BLaER1 treated with 17β-estradiol and CSF1 and Interleukin-3, amounts not matched to agents 10 nM and 100 nM (cell line): ENCODE measurements at regions not wholly inside any gene's neighbourhood (a gene's known extent, or its start where the extent isn't known, plus 50 kb on each side); places are given as distances from the start of the nearest gene placed in this dataset.
A peak's percentile ranks its signal among the peaks of the same experiment; 100 is the strongest.

Experiments
- H3K27ac ChIP-seq, 11 experiments: shearing (Covaris generic); formaldehyde crosslinking; 2 replicates each; pipeline ENCODE4 v1.8.1; 2022
- H3K27me3 ChIP-seq, 11 experiments: shearing (Covaris generic); formaldehyde crosslinking; 2 replicates each; pipeline ENCODE4 v1.8.1; 2022
- H3K36me3 ChIP-seq, 11 experiments: shearing (Covaris generic); formaldehyde crosslinking; 2 replicates each; pipeline ENCODE4 v1.8.1; 2022
- H3K4me1 ChIP-seq, 10 experiments: shearing (Covaris generic); formaldehyde crosslinking; 2 replicates each; pipeline ENCODE4 v1.8.1; 2022
- H3K4me2 ChIP-seq, 11 experiments: shearing (Covaris generic); formaldehyde crosslinking; 2 replicates each; pipeline ENCODE4 v1.8.1; 2022
- H3K4me3 ChIP-seq, 10 experiments: shearing (Covaris generic); formaldehyde crosslinking; 2 replicates each; pipeline ENCODE4 v1.8.1; 2022
- H3K9ac ChIP-seq, 11 experiments: shearing (Covaris generic); formaldehyde crosslinking; 2 replicates each; pipeline ENCODE4 v1.8.1; 2022
- H3K9me3 ChIP-seq, 11 experiments: shearing (Covaris generic); formaldehyde crosslinking; replicated peaks in 1 of 11; 2 replicates each; pipeline ENCODE4 v1.8.1; 2022
- H4K20me1 ChIP-seq, 11 experiments: shearing (Covaris generic); formaldehyde crosslinking; 2 replicates each; pipeline ENCODE4 v1.8.1; 2022
- Cebpa-rat ChIP-seq, 11 experiments: shearing (Covaris generic); IDR thresholded peaks; 2 replicates each; pipeline ENCODE4 v1.8.1; 2022

DNA sequence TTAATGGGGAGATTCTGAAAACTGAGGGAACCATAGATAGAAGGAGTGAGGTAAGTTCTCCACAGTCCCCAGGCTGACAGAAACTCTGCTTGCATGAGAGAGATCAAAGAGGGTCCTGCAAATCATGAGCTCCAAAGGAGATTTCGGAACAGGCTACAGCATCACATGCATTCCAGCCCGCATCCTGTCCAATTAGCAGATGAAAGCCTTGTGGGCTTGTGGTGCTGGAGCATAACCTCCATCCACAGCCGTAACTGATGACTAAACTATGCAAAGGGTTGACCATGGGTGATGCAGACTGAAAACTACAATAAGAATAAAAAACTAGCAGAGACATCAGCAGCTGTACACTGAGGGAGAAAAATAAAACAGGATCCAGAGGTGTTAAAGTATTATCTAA is 654.5 kb downstream of the TLL1 start:
- Histone ChIP-seq H3K27ac (no peak overlapping the region), H3K36me3 (no peaks in the 10 kb centered on the region), H3K4me3 (no peak overlapping the region), H3K9ac (no peak overlapping the region), H3K9me3 (no peaks in the 10 kb centered on the region), H4K20me1 (no peaks in the 10 kb centered on the region), H3K27me3 (no peaks in the 10 kb centered on the region), H3K4me2 (no peak overlapping the region), H3K4me1 (no peaks in the 10 kb centered on the region)
- no peak for TF ChIP-seq Cebpa-rat (IDR thresholded peaks at IDR 0.05)

DNA sequence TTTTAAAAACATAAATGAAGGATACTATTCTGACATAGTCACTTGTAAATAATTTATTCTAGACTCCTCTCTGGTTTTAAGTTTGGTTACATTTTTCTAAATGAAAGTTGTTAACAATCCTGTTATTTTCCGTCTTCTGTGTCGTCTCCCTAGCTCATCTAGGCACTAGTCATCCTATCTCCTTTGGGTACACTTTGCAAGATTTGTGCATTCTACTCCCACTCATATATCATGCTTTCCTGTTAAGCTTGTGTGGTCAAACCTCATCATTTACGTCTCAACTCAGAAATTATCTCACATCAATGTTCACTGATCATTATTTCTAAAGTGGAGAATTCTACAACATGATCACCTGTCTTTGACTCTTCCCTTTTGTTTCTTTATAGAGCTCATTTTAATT is 658.7 kb downstream of the TLL1 start:
- H3K4me2 ChIP-seq: no peak overlapping the region

DNA sequence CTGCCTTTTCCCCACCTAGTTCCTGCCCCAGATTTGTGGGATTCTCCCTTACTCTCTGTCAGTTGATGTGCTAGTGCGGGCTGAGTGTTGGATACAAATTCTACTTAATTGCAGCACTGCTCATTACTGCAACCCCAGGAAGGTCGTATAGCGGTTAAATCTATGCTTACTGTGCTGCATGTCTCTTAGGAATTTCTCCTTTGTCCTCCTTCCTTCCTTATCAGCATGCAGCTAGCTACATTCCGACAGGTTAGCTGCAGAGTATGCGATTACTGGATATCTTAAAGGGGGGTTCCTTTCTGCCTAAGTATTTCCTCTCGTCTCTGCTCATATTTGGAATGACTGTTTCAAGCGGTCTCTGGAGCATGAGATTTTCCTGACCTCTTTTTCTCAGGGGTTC is 662.8 kb downstream of the TLL1 start:
- Histone ChIP-seq H4K20me1 (no peaks in the 10 kb centered on the region), H3K4me3 (no peak overlapping the region), H3K4me1 (peaks cover 0 to 6% (median 0%) of the 10 kb centered on the region in 10 experiments; a peak in 2 of 20 replicates), H3K27me3 (no peaks in the 10 kb centered on the region), H3K4me2 (peak overlapping the region in 1 of 11 experiments; percentile 6; a peak in 1 of 22 replicates), H3K9me3 (no peaks in the 10 kb centered on the region), H3K27ac (no peak overlapping the region), H3K36me3 (no peaks in the 10 kb centered on the region), H3K9ac (no peak overlapping the region)
- TF ChIP-seq Cebpa-rat (IDR thresholded peaks at IDR 0.05): no peak

More for the DNA sequence above, 658.7 kb downstream of the TLL1 start:
- TF ChIP-seq Cebpa-rat (IDR thresholded peaks at IDR 0.05): no peak
- Histone ChIP-seq H3K27me3 (no peaks in the 10 kb centered on the region), H3K9ac (no peak overlapping the region), H3K27ac (no peak overlapping the region), H3K9me3 (no peaks in the 10 kb centered on the region), H3K4me1 (peaks cover 0 to 6% (median 0%) of the 10 kb centered on the region in 10 experiments; a peak in 2 of 20 replicates), H3K36me3 (no peaks in the 10 kb centered on the region), H3K4me3 (no peak overlapping the region), H4K20me1 (no peaks in the 10 kb centered on the region)

DNA sequence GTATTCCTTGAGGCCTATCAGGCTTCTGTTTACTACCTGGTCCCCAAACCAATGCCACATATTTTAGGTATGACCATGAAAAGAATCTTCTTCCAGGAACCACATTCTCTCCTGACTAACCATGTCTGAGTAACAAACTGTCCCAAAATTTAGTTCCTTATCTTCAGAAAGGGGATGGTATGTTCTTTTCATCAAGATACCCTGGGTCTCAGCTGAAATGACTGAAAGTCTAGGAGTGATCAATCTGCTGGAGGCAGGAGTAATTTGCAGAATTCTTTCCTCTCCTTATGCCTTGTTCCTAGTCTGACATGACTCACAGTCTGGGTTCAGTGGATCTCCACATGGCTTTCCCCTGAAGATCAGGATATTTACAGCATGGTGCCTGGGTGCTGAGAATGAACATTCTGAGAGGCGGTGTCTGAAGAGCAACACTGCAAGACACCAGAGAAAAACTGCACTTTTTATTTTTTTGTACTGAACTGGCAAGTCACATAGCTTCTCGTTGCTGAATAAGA is 665.5 kb downstream of the TLL1 start:
- Histone ChIP-seq H3K36me3 (no peaks in the 10 kb centered on the region), H3K27ac (no peak overlapping the region), H3K4me1 (peaks cover 0 to 6% (median 0%) of the 10 kb centered on the region in 10 experiments; a peak in 2 of 20 replicates), H3K4me2 (no peak overlapping the region), H3K4me3 (no peak overlapping the region), H3K9me3 (no peaks in the 10 kb centered on the region), H3K27me3 (no peaks in the 10 kb centered on the region), H4K20me1 (no peaks in the 10 kb centered on the region), H3K9ac (no peak overlapping the region)
- no peak for TF ChIP-seq Cebpa-rat (IDR thresholded peaks at IDR 0.05)

DNA sequence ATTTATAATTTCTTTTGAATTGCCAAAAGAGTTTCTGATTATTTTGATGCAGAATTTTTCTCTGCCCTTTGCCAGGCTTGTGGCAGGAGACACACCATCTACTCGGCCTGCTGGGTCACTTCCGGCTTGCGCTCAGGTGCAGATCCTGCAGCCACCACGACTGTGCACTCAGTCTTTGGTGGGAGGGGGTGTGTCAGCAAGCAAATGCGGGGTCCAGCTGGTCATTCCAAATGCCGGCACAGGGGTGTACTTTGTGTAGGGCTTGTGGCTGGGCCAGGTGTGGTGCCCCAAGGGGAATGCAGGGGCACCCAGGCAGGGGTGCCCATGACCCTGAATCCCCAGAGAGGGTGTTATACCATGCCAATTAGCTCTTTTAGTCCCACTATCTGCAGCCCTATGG is 673.0 kb downstream of the TLL1 start:
- Histone ChIP-seq H3K27me3 (no peaks in the 10 kb centered on the region), H3K9me3 (no peaks in the 10 kb centered on the region), H4K20me1 (no peaks in the 10 kb centered on the region), H3K4me3 (no peak overlapping the region), H3K27ac (no peak overlapping the region), H3K4me1 (no peaks in the 10 kb centered on the region), H3K4me2 (no peak overlapping the region), H3K9ac (no peak overlapping the region), H3K36me3 (no peaks in the 10 kb centered on the region)
- TF ChIP-seq Cebpa-rat (IDR thresholded peaks at IDR 0.05): no peak

DNA sequence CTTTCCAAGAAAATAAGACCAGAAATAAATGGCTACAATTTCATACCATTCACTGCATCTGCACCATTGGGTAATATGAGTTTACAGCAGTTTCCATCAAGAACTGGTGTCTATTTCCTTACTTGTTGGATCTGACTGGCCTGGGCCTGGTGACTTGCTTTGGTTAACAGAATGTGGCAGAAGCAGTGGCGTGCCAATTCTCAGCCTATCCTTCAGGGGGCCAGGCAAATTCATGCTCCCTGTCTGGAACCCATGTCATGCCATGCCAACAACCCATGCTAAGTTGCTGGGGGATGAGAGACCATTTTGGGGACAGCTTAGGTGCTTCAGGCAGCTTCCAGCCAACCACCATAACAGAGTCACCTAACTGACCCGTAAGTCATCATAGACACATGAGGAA is 656.7 kb downstream of the SPOCK3 start:
- H3K36me3 ChIP-seq: no peaks in the 10 kb centered on the region
- no peak overlapping the region for H3K4me2 ChIP-seq
- no peaks in the 10 kb centered on the region for H3K9me3 ChIP-seq
- no peak for TF ChIP-seq Cebpa-rat (IDR thresholded peaks at IDR 0.05)
- no peaks in the 10 kb centered on the region for H4K20me1 ChIP-seq
- H3K27ac ChIP-seq: no peak overlapping the region
- no peaks in the 10 kb centered on the region for H3K27me3 ChIP-seq
- no peak overlapping the region for H3K4me3 ChIP-seq
- no peak overlapping the region for H3K9ac ChIP-seq
- H3K4me1 ChIP-seq: no peaks in the 10 kb centered on the region

DNA sequence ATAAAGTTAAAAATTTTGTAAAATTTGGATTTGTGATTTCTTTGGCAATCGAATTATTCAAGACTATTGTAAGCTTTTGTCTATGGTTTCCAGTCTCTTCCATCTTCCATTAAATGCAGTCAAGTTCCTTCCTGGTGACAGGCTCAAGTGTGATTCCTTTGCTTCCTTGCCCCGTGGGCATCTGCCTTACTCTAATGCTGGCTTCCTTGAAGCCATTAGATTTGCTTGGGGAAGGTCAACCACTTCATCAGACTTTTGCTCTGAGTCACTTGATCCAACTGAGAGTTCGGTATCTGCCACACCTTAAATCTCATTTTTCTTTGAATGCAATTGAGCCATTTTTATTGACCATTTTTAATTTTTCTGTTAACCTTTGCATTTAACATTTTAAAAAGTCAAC is 648.8 kb downstream of the SPOCK3 start:
- Histone ChIP-seq H3K4me2 (no peak overlapping the region), H4K20me1 (no peaks in the 10 kb centered on the region), H3K27me3 (no peaks in the 10 kb centered on the region), H3K4me1 (no peaks in the 10 kb centered on the region), H3K9ac (no peak overlapping the region), H3K9me3 (no peaks in the 10 kb centered on the region), H3K4me3 (no peak overlapping the region), H3K36me3 (no peaks in the 10 kb centered on the region), H3K27ac (no peak overlapping the region)
- TF ChIP-seq Cebpa-rat (IDR thresholded peaks at IDR 0.05): no peak

DNA sequence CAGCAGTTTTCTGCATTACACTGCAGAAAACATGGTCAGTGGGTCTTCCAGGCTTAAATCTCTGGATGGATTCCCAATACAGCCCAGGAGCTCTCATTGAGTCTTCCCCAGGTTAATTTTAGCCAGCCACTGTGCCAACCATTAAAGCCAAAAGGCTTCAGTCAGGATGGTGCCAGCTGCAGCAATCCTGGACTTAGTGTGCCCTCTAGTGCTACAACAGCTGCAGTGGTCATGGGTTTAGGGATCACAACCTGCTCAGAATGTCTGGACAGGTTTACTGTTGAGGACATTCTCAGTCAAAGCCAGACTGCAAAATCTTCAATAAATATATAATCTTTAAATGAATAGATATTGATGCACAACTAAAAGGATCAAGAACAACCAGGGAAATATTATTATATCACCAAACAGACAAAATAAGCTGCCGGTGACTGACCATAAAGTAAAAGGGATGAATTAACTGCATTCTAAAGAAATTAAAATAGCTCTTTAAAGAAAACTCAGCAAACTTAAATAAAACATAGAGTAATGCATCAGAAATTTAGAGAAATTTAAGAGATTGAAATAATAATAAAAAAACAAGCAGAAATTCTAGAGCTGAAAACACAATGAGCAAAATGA is 639.9 kb downstream of the SPOCK3 start:
- no peak overlapping the region for H3K27ac ChIP-seq
- no peak for TF ChIP-seq Cebpa-rat (IDR thresholded peaks at IDR 0.05)
- H3K36me3 ChIP-seq: no peaks in the 10 kb centered on the region
- no peaks in the 10 kb centered on the region for H3K9me3 ChIP-seq
- H4K20me1 ChIP-seq: no peaks in the 10 kb centered on the region
- no peaks in the 10 kb centered on the region for H3K27me3 ChIP-seq
- no peak overlapping the region for H3K4me2 ChIP-seq
- H3K4me1 ChIP-seq: no peaks in the 10 kb centered on the region
- H3K4me3 ChIP-seq: no peak overlapping the region
- H3K9ac ChIP-seq: no peak overlapping the region

DNA sequence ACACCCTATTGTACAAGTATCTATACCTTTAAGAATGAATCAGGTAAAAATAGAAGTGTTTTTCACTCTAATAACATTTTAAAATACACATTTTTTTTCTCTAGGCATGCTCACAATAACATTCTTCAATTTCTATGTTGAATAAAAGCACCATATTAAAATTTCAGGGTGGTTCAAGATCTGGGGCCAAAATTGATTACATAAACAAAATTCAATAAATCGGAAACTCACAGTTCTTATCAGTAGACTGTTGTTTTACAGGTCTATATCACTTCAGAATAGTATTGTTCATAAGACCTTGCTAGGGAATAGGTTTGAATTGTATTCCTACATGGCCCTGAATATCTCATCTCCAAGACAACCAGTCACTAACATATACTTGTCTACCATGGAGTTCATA is 634.0 kb downstream of the SPOCK3 start:
- H4K20me1 ChIP-seq: no peaks in the 10 kb centered on the region
- TF ChIP-seq Cebpa-rat (IDR thresholded peaks at IDR 0.05): no peak
- no peak overlapping the region for H3K9ac ChIP-seq
- H3K27ac ChIP-seq: no peak overlapping the region
- no peaks in the 10 kb centered on the region for H3K27me3 ChIP-seq
- no peaks in the 10 kb centered on the region for H3K4me1 ChIP-seq
- H3K36me3 ChIP-seq: no peaks in the 10 kb centered on the region
- H3K4me3 ChIP-seq: no peak overlapping the region
- H3K9me3 ChIP-seq: no peaks in the 10 kb centered on the region
- no peak overlapping the region for H3K4me2 ChIP-seq

DNA sequence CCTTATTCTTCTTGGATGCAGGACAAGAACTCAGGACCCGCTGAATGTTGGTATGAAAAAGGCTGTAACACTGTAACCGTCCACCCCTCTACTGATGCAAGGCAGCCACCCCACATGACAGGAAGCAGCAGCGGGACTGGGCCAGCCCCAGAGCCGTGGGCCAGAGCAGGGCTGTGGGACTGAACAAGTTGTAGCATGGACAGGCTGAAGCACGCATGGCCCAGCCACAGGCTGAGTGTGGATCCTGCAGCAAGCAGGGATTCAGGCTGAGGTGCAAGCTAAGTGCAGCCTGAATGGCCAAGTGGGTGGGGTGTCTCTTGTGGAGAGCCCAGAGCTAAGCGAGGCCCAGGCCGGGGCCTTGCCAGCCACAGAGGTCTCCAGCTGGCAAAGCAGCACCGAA is 632.2 kb downstream of the SPOCK3 start:
- TF ChIP-seq Cebpa-rat (IDR thresholded peaks at IDR 0.05): no peak
- Histone ChIP-seq H4K20me1 (no peaks in the 10 kb centered on the region), H3K9ac (no peak overlapping the region), H3K4me3 (no peak overlapping the region), H3K4me2 (no peak overlapping the region), H3K36me3 (no peaks in the 10 kb centered on the region), H3K27ac (no peak overlapping the region), H3K4me1 (no peaks in the 10 kb centered on the region), H3K9me3 (no peaks in the 10 kb centered on the region), H3K27me3 (no peaks in the 10 kb centered on the region)
